AG10803 (cell line): ENCODE measurements at regions not wholly inside any gene's neighbourhood (a gene's known extent, or its start where the extent isn't known, plus 50 kb on each side); places are given as distances from the start of the nearest gene placed in this dataset.

ENCODE experiments used
- DNase-seq: peaks from one replicate; pipeline ENCODE4 v3.0.0; 2010; ENCODE audit warnings: low read depth
- H3K4me3 ChIP-seq: 2 replicates; pipeline ENCODE4 v1.5.1; 2011; ENCODE audit warnings: mild to moderate bottlenecking, low read length, control low read depth
- CTCF ChIP-seq: conservative IDR thresholded peaks from 2 replicates; pipeline ENCODE4 v1.5.1; 2011; ENCODE audit warnings: mild to moderate bottlenecking, low read length, control low read depth, inconsistent platforms

GRCh38 chr7:89809291-89809690 lies 345.0 kb upstream of the STEAP1 start:
- no peak for DNase-seq
- no peak for TF ChIP-seq CTCF
- no peak overlapping the region for H3K4me3 ChIP-seq

DNA sequence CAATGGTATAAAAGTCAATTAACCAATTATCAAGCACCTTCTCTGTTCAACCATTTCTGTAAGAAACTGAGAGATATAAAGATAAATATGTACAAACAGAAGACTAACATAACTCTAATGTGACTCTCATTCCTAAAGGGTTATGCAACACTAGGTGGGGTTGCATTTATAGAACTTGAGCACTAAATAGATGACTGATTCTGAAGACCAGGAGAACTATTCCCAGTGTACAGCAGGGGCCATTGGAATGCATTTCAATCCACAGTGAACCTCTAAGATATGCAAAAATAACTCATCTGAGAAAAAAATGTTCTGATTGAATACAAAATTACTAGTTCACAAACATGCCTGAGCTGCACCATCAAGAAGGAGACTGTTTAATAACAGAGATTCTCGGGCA lies 341.2 kb upstream of the STEAP1 start:
- TF ChIP-seq CTCF: no peak
- no peak for DNase-seq
- H3K4me3 ChIP-seq: no peak overlapping the region

DNA sequence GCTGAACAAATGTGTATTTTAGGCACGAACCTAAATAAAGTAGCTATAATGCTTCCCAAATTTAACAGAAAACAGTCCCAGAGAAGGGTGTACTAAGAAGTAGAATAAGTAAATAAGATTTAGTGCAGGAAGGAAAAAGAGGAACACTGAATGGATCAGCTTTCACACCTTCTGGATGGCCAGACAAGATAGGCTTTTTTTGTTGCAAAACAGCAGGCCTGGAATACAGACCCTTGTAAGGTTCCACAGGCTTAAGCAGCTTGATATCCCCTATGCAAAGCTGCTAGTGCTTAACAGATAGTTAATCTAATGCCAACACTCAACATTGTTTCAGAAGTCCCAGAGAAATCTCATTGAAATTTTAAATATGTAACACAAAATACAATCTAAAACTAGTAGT lies 328.1 kb upstream of the STEAP1 start:
- DNase-seq: no peak
- no peak overlapping the region for H3K4me3 ChIP-seq
- TF ChIP-seq CTCF: no peak

DNA sequence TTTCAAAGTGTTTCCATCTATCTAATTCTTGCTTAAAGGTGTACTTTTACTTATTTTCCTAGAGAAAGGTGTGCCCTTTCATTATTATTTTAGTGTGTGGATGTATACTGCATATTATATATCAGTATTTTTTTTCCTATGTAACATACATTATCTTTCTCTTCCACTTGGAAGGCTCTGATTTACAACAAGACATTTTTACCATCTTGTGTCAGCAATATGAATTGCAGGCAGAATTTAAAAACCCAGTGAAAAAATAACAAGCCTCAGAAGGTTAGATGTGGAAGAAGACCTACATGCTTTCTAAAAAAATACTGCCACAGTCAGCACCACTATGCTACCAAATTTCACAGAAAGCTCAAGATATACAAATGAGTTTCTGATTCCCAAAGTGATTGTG lies 327.7 kb upstream of the STEAP1 start:
- no peak overlapping the region for H3K4me3 ChIP-seq
- no peak for DNase-seq
- no peak for TF ChIP-seq CTCF

GRCh38 chr7:89837515-89837914 lies 316.8 kb upstream of the STEAP1 start:
- H3K4me3 ChIP-seq: no peak overlapping the region
- peak; percentile 34 for DNase-seq
- TF ChIP-seq CTCF: no peak

- no peak for DNase-seq
- no peak for TF ChIP-seq CTCF
- no peak overlapping the region for H3K4me3 ChIP-seq
Measured at GRCh38 chr7:89839329-89839728, 314.9 kb upstream of the STEAP1 start.

DNA sequence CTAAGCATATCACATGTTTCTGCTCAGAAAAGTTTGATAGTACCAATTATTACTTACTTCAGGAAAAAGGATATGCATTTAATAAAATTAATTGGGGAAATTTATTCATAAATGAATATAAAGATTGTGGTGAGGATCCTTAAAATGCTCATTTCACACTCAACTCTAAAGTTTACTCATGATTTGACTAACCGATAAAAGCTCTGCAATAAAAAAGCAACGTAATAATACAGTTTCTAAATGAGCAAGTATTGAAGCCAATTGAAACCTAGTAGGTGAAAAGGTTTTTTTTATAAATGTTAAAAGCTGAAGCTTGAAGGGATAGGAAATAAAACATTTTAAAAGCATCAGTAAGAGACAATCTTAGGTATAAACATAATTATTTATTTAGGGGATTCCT lies 308.3 kb upstream of the STEAP1 start:
- no peak for DNase-seq
- no peak for TF ChIP-seq CTCF
- no peak overlapping the region for H3K4me3 ChIP-seq
